Thyroid gland (tissue), 4 donors: ENCODE measurements at regions not wholly inside any gene's neighbourhood (a gene's known extent, or its start where the extent isn't known, plus 50 kb on each side); places are given as distances from the start of the nearest gene placed in this dataset.

Source experiments
- POLR2A ChIP-seq, 2 donors: fragments of 450-650 bp; IDR thresholded peaks; one replicate each; pipeline ENCODE4 v1.6.1; 2017; ENCODE audit warnings: antibody characterized with exemption in 2 of 2, mild to moderate bottlenecking in 2 of 2, moderate library complexity in 1 of 2
- TF ChIP-seq, protein P1 (sequence below), 6 experiments: fragments of 200-600 bp in 3 of 6; fragments of 450-650 bp in 3 of 6; sonication (generic) in 3 of 6; IDR thresholded peaks; one replicate each; pipeline ENCODE4 v1.5.1; 2016 to 2019; ENCODE audit warnings: antibody characterized with exemption in 6 of 6, mild to moderate bottlenecking in 2 of 6, inconsistent platforms in 1 of 6, moderate library complexity in 1 of 6

DNA sequence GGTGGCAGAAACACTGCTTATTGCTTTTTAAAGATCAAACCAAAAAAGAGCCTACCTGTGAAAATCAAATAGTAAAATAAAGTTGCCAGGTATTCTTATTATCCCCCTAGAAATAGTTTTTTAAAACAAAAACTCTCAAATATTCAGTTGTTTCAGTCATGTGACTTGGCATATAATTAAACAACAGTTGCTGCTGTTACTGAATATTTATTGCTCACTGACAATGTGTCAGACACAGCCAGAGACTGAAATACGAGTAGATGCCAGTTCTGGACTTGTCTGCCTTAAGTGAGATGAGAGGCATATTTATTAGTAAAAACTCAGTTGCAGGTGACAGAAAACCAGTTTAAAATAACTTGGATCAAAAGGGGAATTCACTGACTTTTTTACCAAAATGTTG is 106.0 kb upstream of the RAB12 start:
- TF ChIP-seq, protein P1, sequence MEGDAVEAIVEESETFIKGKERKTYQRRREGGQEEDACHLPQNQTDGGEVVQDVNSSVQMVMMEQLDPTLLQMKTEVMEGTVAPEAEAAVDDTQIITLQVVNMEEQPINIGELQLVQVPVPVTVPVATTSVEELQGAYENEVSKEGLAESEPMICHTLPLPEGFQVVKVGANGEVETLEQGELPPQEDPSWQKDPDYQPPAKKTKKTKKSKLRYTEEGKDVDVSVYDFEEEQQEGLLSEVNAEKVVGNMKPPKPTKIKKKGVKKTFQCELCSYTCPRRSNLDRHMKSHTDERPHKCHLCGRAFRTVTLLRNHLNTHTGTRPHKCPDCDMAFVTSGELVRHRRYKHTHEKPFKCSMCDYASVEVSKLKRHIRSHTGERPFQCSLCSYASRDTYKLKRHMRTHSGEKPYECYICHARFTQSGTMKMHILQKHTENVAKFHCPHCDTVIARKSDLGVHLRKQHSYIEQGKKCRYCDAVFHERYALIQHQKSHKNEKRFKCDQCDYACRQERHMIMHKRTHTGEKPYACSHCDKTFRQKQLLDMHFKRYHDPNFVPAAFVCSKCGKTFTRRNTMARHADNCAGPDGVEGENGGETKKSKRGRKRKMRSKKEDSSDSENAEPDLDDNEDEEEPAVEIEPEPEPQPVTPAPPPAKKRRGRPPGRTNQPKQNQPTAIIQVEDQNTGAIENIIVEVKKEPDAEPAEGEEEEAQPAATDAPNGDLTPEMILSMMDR (IDR thresholded peaks at IDR 0.05): no peak
- no peak for TF ChIP-seq POLR2A (IDR thresholded peaks at IDR 0.05)
